AG04449 (cell line): ENCODE measurements at regions not wholly inside any gene's neighbourhood (a gene's known extent, or its start where the extent isn't known, plus 50 kb on each side); places are given as distances from the start of the nearest gene placed in this dataset.

Experiments used
- CTCF ChIA-PET: fragments of 350-600 bp; formaldehyde crosslinking; extraction: SDS; loops from one replicate; lab custom pipeline; 2021; ENCODE audit warnings: antibody characterized with exemption; lab: Yijun Ruan, JAX
- POLR2A ChIA-PET: fragments of 400-600, 350-600 bp; formaldehyde crosslinking; extraction: SDS; loops from one replicate; lab custom pipeline; 2020; ENCODE audit warnings: antibody characterized with exemption, inconsistent platforms; lab: Yijun Ruan, JAX
- DNase-seq: peaks from one replicate; pipeline ENCODE4 v3.0.0-alpha.2; 2010; ENCODE audit warnings: low read depth, low spot score
- H3K4me3 ChIP-seq: 2 replicates; pipeline ENCODE4 v1.5.1; 2011; ENCODE audit warnings: low read depth, mild to moderate bottlenecking, control low read depth, low read length
- CTCF ChIP-seq: IDR thresholded peaks from one replicate; pipeline ENCODE4 v1.5.1; 2011; ENCODE audit warnings: mild to moderate bottlenecking, moderate library complexity, low read length, control low read depth, inconsistent platforms; ENCODE audit not compliant: insufficient read depth; ENCODE audit errors: missing control alignments

GRCh38 chr6:90953405-90954161, 366.7 kb upstream of the MAP3K7 start:
- CTCF ChIA-PET = interaction anchor here (2.1 kb wide), 1 partner anchor 13 kb away, joined by 13 read pairs; no protein-coding TSS in a partner anchor
- POLR2A ChIA-PET = no interaction called here

GRCh38 chr6:90952176-90952575, 365.3 kb upstream of the MAP3K7 start:
- ChIA-PET CTCF (no interaction called here), POLR2A (no interaction called here)
- H3K4me3 ChIP-seq = no peak overlapping the region
- TF ChIP-seq CTCF = no peak
- no peak for DNase-seq

More at GRCh38 chr6:90953405-90954161, 366.7 kb upstream of the MAP3K7 start:
- no peak for TF ChIP-seq CTCF
- no peak for DNase-seq
- H3K4me3 ChIP-seq = no peak overlapping the region

GRCh38 chr6:90948540-90948939, 361.7 kb upstream of the MAP3K7 start:
- ChIA-PET CTCF (no interaction called here), POLR2A (no interaction called here)
- no peak overlapping the region for H3K4me3 ChIP-seq
- TF ChIP-seq CTCF = no peak
- DNase-seq = no peak

GRCh38 chr6:90947184-90948064, 360.6 kb upstream of the MAP3K7 start:
- POLR2A ChIA-PET = no interaction called here

GRCh38 chr6:90941885-90942284, 355.0 kb upstream of the MAP3K7 start:
- no peak overlapping the region for H3K4me3 ChIP-seq
- TF ChIP-seq CTCF = no peak
- no peak for DNase-seq
- ChIA-PET POLR2A (no interaction called here), CTCF (interaction anchor here (3.7 kb wide), 1 partner anchor 12 kb away, joined by 13 read pairs; no protein-coding TSS in a partner anchor)

More at GRCh38 chr6:90947184-90948064, 360.6 kb upstream of the MAP3K7 start:
- no peak for DNase-seq
- no peak for TF ChIP-seq CTCF
- CTCF ChIA-PET = no interaction called here
- H3K4me3 ChIP-seq = no peak overlapping the region
